ENCODE measurements at regions not wholly inside any gene's neighbourhood (a gene's known extent, or its start where the extent isn't known, plus 50 kb on each side); places are given as distances from the start of the nearest gene placed in this dataset.

DNA sequence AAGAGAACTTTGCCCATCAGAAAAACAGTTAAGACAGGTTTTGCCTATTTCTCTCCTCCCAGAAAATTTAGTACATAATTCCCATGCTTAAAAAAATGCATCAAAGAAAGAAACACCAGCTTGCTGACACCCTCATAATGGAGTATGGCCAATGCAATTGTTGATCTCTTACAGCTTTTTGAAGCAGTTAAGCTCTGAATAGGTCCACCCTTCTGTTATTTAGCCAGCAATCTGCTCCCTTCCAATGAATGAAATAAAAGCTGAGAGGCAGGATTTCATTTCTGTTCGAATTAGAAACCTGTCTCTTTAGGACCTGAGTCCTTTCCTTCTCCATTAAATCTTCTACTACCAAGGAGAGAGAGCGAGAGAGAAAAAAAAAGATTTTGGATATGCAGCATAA is 288.7 kb downstream of the RNF144B start:
- no peak for DNase-seq

DNA sequence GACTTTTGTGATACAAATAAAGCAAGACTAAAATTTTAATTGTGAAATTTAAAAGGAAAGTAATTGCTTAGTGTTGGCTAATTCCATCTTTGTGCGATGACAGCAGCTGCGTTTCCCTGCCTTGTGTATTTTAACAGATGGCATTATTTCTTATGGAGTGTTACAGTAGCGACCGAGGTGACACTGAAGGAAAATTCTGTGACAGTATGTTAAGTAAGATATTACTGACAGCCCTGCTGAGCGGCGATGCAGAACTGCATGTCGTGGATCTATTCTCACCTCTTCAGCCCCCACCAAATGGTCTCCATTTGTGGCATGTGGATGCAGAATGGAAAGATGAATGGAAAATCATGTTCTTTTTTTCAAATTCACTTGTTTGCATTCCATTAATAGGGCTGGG is 289.4 kb downstream of the RNF144B start:
- DNase-seq: no peak

DNA sequence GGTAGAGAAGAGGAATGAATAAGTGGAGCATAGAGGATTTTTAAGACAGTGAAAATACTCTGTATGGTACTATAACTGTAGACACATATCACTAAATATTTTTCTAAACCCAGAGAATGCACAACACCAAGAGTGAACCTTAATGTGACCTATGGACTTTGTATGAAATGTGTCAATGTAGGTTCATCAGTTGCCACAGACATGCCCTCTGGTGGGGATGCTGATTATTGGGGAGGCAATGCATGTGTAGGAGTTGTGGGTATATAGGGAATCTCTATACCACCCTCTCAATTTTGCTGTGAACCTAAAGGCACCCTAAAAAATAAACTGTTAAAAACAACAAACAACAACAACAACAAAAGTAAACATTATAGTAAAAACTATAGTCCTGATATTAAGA is 293.7 kb downstream of the RNF144B start:
- DNase-seq: no peak

DNA sequence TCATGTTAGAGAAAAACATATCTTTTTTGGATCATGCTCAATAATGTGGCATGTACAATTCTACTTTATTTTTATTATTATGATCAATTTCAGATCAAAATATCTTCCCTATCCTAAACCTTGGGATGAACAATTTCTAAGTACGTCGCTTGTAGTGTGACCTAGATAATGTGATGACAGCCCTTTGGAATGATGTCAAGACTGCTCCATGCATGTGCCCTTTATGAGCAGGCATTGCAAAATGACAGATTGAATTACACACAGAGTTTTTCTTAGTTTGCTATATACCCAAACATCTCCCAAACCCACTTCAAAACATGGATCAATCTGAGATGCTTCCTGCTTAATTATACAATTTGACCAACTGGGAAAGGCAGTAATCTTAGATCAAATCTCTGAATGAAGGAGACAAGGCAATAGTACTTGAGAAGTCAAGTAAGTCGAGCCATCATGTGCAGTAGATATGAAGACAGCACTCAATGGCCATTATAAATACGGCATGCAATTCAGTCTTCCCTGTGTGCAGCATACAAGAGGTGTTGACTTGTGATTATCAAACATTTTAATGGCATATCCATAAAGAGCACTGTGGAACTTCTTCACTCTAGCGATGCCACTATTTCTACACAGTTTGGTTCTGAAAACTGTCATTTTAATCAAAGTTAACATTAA is 294.8 kb downstream of the RNF144B start:
- no peak for DNase-seq

DNA sequence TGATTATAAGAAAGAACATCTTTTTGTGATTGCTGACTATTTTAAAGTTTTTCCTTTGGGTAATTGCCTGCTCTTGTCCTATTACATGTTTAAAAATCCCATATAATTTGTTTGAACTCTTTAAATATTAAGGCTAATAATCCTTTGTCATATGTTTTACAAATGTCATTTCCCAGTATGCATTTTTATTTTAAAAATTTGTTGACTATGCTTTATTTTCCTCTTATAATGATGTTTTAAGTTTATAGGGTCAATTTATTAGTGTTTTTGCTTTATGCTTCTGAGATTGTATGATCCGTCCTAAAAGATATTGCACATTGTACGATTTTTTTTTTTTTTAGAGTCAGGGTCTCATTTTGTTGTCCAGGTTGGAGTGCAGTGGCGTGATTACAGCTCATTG is 297.2 kb downstream of the RNF144B start:
- DNase-seq: no peak

DNA sequence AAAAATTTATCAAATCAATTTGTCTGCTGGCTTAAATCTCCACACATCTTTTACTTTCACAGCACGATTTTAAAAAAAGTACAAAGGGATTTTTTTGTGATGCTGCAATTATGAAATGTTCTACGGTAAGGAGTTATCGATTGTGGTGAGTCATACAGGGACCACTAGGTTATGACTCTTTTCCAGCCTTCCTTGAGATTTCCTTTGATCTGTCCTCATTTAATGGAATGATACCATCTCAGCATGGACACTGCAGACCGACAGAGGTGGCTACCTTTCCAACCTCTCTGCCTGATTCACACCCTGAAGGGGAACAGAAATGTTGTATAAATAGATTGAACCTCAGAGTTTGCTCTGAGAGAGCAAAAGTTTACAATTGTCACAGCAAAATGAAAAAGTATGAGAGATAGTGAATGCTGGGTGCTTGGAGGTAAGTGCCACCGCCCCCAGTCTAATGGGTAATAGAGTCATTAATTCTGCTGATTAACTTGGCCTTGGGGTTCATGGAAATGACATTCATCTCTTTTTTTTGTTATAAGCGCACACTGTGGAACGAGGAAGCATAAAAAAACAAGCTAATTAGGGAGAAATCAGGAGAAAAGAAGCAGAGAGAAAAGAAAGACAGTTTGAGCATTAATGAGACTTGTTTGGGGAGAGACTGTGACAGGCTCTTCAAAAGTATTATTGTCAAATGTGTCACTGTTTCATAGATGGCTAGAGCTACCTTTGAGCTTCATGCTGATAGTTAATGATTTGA is 306.0 kb downstream of the RNF144B start:
- DNase-seq: no peak

DNA sequence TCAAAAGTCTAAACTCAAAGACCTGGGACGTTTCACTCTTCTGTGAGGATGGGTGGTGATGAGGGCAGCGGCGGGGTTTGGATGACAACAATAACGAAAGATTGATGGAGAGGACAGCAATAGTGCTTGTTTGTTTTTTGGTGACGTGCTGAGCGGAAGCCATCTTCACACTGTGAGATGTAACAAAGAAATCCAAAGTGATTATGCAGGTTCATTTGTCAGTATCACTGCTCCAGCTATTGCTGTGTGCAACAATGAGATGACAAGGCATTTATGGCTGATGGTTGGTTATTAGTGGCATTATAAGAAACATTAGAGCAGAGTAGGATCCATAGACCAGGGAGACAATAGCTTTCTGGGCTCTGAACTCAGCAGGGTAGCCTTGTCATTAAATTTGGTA is 306.7 kb downstream of the RNF144B start:
- DNase-seq: no peak

DNA sequence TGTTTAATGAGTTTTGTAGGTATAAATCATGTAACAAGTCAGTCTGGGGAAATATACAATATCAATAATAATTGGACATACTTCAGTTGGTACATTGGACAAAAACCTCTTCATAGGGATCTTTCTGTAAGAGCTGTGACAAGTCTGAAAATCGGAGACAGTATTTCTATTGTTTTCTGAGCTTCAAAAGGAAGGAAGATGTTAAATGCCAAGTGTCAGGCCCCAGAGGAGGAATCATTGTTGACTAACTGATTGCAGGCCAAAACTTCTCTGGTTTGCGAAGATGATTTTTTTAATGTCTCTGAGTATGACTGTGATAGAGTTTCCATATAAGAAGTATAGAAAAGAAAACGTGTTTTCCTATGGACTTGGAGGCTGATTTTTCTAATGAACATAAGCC is 316.4 kb downstream of the RNF144B start:
- no peak for DNase-seq

DNA sequence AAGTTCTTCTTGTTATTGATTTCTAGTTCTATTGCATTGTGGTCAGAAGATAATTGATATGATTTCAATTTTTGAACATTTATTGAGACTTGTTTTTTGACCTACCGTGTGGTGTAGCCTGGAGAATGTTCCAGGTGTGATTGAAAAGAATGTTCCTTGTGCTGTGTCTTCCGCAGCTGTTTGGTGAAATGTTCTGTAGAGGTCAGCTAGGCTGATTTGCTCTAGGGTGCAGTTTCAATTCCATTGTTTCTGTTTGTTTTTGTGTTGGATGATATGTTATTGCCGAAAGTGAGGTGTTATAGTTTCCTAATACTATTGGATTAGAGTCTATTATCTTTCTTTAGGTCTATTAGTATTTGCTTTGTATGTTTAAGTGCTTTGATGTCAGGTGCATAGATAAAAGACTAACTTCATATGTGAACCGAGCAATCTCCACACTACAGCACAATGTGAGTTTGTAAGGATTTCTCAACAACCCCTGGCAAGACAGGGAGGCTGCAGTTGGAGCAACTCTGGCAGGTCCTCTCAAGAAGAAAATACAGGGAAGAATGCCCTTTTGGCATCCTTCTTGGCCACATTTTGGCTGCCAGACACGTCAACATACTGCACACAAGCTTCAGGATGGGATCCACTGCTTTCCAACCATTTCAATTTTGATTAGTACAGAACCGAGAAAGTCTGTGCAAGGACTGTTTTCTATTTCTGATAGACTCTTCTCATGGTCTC is 320.7 kb downstream of the RNF144B start:
- no peak for DNase-seq

DNA sequence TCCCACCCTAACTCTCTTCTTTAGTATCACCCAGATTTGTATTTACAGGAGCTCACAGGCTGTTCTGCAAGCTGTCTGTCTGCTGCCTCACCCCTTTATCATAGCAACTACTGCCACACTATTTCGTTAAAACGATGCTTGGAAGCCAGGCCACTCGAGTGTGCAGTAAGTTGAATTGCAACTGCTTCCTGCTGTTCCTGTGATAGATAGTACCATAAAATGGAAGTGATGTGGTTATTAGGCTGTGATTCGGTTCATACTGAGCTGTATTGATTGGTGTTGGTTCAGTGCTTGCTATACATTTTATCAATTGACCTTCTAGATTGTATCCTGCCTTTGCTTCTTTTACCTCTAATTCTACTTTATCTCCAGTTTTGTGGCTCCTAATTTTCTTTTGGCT is 325.4 kb downstream of the RNF144B start:
- no peak for DNase-seq

DNA sequence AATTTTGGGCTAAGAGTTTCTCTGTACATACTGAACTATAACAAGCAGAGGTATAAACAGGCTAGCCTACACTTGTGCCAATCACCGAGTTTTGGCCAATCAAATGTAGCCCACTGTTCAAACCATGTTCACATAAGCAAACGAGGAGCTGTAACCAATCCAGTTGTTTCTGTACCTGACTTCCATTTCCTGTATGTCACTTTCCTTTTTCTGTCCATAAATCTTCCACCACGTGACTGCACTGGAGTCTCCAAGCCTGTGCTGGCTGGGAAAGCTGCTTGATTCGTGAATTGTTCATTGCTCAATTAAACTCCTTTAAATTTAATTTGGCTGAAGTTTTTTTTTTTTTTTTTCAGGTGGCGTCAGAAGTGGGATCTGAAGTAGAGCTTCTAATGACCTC is 332.9 kb downstream of the RNF144B start:
- no peak for DNase-seq

DNA sequence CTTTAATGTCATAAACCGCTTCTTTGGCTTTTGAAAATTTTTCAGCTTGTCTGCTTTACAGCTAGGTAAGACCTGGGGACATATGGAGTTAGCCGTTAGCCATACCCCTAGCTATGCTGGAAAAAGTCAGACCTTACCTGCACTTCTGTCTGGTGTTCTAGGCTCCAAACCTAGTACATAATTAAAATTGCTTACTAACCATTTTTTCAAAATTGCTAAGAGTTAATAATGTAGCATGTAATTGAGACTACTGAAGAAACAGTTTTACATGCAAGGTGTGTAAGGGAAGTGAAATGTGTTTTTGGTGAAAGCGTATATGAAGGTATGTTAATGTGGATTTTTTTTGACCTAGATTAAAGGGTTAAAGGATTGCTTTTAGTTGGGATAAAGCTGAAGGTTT is 336.9 kb downstream of the RNF144B start:
- DNase-seq: no peak

DNA sequence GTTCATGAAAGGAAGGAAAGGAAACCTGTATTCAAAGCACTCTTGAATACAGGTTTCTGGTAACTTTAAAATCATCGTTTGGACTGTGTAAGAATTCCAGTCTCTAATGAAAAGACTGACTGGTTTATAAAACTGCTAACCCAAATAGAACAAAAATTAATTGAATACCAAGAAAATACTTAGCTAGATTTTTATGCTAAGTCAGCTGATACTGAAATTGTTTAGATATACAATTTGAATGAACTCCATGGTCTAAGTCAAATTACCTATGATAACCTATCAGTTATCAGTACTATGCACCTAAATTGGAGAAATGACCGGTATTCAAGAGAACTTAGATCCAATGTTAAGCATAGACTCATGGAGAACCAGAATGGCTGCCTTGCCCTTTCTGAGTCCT is 338.3 kb downstream of the RNF144B start:
- DNase-seq: no peak

DNA sequence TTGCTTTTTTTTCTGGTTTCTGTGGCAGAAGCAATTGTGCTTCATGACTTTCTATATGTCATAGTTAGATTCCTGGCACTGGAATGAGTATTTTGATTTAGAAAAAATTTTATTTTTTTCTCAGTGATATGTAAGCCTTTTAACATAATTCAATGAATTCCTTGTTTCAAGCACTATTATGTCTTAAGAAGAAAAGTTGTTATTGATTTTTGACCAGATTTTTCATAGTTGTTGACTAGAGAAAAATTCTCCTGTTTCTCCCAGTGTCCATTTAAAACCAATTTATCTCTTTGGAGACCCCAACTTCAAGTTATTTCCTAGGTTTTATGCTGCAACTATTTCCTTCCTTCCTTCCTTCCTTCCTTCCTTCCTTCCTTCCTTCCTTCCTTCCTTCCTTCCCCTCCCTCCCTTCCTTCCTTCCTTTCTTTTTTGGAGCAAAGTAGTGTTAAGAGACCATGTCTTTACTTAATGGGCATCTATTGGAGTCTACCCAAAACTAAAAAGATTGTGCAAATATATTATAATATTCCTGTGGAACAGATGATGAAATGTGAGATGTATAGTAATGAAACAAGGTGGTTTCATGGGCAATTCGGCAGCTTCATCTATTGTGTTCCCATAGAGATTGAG is 346.9 kb downstream of the RNF144B start:
- no peak for DNase-seq

DNA sequence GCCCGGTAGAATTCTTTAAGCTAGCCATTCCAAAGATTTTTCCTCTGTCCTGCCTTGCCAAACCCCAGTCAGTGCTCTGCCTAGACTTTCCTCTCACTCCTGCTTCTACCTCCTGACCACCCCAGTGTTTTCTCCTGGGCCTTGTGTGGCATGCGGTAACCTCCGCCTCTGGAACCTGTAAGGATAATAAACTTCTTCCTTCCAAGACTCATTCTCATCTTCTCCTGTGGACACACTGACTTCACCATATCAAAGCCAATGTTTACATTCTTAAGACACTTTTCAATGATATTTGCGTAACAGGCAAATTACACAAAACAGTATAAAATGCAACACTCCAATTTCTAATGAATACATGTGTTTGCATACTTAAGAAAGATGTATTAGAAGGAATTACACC is 354.6 kb downstream of the RNF144B start:
- DNase-seq: no peak

DNA sequence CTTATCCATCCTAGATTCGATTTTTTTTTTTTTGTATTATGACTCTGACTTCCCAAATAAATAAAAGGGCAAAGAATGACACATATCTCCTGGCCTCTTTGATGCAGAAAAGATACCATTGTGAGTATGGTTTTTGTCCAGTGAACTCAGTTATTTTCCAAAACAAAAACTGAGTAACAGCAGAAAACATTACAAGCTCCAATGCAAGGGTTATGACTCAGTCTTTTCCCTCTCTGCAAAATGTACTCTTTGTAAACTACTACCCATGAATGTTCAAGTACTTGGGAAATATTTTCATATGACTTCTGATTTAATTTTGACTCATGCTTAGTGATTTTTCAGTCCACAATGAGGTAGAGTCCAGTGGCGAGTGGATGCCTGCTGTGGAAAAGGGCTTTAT is 355.3 kb downstream of the RNF144B start:
- DNase-seq: no peak

DNA sequence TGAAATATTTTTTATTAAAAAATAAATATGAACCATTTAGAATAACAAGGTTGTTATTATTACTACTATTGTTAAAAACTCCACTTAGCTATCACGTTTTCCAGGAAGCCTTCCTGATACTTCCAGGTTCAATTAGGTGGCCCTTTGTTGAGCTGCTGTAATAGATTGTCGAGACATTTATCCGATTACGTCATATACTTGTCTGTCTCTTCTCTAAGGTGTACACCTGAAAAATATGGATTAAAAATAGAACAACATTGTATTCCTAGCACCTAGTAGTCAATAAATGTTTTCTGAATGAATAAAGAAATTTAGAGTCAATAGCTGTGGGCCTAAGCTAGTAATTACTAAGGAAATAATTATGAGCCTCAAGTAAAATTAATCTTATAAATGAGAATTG is 359.6 kb downstream of the RNF144B start:
- no peak for DNase-seq

DNA sequence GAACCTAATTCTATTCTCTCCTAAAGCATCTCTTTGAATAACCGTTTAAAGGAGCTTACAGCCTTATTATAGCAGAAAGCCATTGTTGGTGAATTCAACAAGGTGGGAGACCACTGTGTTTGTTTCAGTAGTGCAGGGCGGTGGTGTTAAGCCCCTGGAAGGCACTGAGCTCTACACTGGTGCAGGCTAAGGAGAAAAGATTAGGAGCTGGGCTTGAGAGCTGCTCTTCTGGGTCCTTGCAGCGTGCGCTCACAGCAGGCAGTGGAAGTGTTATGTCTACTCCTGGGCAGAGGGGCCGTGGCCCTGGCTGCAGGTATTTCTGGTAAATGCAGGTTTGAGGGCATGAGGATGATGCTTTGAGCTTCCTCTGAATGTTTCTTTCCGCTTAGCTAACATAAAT is 361.2 kb downstream of the RNF144B start:
- DNase-seq: no peak

DNA sequence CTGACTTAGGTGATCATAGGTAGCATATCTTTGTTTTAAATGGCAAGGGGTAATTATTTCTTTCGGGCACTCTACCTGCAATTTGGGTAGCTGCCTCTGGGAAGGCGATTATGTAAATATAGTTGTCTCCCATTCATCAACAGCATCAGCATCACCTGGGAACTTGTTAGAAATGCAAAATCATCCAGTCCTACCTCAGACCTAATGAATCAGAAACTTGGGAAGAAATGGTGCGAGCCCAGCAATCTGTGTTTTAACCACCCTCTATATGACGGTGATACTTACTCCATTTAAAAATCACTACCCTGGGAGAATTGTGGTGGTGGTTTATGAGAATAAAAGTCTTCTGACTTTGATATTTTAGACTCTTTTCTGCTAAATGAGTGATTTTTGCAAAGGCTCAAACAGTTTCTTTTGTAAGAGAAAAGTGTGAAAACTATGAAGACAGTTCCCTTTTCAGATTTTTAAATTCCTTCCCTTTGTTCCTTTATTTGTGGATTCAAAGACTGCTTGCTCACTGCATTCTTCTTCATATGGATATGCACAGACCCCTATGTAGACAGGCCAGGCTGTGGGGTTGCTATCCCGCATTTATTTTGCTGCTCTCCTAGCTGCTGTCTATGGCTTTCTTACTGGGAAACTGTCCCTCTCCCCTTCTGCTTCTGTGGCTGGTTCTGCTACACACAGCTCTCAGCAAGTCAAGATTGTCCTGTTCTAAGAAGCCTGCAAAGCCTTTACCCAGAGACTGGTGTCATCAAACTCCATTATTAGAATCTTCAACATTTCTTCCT is 365.3 kb downstream of the RNF144B start:
- DNase-seq: no peak

DNA sequence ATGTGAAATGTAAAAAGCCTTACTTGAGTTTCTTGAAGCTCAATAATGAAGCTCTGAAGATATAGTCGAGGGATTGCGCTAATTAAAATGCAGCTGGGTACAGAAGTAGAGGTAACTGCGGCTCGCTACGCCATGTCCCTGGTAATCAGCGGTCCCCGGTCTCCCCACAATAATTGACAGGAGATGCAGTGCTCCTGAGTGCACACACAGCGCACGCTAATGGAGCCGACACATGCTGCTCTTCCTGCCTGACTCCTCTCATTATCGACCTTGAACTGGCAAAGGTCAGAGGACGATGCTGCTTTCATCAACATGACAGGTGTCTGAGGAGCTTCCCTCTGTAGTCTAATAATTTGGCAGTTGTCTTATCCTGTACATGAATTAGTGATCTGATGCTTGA is 365.9 kb downstream of the RNF144B start:
- DNase-seq: no peak

DNA sequence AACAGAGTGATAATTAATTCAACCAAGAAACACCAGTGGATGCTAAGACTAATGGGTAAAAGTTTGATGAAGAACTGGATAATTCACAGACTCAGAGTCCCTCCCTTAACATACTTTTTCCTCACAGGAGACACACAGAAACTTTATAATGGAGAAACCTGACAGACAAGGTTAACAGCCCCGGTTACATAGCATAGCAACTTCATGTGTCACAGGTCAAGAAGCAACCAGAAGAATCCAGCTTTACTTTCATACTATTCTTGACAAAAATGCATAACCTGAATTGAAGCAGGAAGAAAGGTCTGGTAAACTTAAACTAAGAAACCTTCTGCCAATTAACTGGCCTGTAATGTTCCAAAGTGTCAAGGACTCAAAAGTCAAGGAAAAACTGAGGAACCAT is 375.9 kb downstream of the RNF144B start:
- DNase-seq: no peak

DNA sequence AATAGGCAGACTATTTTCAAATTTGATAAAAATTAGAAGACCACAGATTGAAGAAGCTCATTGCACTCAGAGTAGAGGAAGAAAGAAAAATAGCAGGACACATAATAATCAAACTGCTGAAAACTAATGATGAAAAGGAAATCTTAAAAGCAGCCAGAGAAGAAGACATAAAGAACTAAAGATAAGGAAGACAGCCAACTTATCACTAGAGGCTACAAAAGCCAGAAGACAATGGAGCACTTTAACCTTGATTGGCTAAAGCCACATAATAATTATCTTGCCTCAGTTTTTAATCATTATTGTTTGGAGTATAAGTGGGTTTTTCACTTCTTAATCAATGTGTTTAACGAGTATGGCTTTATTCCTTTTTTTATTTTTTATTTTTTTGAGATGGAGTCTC is 397.6 kb downstream of the RNF144B start:
- no peak for DNase-seq
